ENCODE measurements at regions not wholly inside any gene's neighbourhood (a gene's known extent, or its start where the extent isn't known, plus 50 kb on each side); places are given as distances from the start of the nearest gene placed in this dataset.
A peak's percentile ranks its signal among the peaks of the same experiment; 100 is the strongest.
"Not testable (repeated sequence)": the region's sequence is repeated elsewhere in the genome, so short reads cannot be mapped to it uniquely, and the experiment has no call there.

DNA sequence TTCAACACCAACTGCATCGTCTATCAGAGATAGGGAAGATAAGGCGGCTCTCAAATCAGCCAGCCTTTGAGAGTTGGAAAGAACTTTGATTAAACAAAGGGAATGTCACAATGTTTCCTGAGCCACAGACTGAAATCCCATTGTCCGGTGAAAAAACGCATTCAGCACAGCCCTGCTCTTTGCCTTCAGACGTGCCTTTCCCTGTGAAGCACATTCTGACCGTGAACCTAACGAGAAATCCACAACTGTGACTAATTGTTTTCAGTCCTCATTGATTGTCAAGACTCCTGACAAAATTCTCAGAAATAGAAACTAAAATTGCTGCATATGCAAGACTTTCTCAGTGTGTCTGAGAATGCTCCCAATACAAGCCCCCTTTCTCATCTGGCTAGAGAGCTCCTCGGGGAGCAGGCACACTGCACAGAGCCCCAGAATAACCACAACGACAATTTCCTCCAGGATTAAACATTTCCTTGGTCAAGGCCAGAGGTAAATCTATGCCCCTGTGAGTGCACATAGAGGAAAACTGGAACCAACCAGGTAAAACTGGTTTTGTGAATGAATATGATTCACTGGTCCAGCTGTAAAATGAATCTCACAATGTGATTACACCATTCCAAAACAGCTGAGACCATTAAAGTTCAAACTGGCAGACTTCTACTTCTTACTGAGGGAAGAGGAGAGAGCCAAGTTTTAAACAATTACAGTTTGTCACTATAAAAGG lies 561.9 kb upstream of the ID2 start:
- DNase-seq (ENCODE audit: low spot score), result peak; percentile 73
- peak; percentile 70 for ATAC-seq

DNA sequence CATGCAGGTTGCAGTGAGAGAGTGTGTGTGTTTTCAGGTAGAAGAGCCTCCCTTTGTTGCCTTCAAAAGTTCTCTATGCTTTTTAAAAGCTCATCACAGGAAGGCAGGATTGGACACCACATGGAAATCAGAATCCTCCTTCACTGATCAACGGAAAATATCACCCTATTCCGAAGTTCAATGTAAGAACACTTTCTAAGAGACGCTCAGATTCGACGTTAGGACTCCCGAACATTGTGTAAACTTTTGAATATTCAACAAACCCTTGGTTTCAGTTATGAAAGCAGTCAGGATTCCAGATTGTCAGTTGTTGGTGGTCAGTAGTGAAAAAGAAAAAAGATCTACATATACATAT lies 561.4 kb upstream of the ID2 start:
- peak; percentile 21 for ATAC-seq
- no peak for DNase-seq (ENCODE audit: low spot score)

DNA sequence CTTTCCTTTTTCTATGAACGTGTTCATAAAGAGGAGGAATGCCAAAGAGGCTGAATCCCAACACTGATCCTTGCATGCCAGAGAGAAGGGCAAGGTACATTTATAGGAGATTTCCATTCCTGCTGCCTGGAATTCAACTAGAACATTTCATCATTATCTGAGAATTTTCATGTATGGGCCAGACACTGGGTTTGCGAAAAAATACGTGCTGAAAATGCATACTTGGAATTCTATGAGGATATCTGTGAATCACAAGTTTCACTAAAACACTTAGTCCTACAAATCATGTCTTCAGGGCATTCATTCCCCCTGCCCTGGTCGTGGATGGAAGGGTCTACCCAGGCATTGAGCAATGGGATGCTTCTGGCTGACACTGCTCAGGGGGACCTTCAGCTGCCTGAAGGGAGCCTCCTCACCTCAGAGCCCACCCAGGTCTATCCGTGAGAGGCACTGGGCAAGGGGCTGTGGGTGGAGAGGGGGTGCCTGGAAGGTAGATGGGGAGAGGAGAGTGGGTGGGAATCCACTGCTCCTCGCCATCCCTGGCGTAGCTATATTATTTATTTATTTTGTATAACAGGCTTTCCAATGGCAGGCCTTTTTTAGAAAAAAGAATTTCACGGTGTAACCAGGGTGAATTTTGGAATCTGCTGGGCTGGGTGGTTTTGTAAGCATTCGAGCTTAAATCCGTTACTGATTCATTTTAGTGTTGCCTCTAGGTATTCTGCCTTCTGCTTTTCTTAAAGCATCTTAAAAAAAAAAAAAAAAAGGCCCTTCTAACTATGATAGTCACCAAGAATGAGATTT lies 560.6 kb upstream of the ID2 start:
- ATAC-seq (peak; percentile 10), DNase-seq (ENCODE audit: low spot score) (no peak)

DNA sequence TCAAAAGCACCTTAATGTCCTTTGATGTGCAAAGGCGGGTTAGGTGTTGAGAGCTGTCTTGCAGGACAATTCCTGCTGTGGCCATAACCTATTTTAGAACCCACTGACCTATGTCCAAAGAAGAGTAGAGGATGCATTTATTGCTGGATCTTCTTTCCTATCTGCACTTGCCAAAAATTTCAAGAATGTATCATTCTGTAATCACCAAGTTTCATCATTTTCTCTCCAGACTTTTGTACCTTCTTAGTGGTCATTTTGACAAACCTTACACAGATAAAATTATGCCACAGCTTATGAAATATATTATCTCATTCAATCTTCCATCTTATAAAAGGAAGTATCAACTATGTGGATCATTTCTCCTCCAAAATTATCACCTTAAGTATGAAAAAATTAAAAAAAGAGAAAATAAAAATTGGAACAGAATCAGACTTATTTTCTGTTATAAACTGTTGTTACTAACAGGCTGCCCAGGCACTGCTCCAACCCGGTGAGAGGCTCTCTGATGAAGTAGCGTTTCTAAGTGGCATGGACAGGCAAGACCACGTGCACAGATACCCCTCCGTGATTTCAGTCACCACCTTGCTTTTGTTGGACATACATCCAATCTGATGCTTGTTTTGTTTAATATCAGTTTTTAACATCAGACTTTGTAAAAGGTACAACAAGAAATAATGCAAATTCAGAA lies 559.9 kb upstream of the ID2 start:
- ATAC-seq (no peak), DNase-seq (ENCODE audit: low spot score) (no peak)

DNA sequence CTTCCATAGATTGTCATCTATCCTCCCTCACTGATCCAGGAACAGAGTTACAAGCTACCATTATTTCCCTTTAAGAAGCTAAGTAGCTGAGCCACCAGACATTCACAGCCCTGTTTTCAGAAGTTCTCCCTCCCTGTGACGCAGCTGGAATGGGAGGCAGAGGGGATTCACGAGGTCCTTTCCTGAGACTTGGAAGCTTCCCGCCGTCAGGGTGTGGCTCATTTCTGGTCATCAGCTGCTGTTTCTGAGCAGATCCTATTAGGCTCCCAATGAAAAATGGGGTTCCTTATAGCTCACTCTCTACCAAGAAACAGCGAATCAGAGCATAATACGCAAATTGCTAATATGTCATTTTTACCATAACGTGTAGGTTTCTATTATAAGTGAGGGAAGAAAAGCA lies 559.3 kb upstream of the ID2 start:
- DNase-seq (ENCODE audit: low spot score), result no peak
- no peak for ATAC-seq

DNA sequence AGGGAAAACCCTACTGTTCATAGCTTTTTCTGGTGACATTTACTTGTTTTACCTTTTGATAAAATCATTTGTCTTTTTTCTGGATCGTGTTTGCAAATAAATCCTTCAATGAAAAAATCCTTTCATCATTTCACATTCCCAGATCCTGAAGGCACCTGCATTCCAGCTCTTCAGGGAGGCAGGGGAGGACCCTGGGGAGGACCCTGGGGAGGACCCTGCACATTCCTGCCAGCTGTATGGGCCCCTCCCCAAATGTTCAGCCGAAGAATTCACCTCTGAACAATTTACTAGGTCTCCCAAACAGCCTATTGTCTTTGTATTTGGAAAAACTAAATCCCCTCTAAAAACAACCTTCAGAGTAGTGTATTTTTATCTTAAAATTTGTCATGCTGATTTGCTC lies 558.4 kb upstream of the ID2 start:
- ATAC-seq (no peak), DNase-seq (ENCODE audit: low spot score) (no peak)

DNA sequence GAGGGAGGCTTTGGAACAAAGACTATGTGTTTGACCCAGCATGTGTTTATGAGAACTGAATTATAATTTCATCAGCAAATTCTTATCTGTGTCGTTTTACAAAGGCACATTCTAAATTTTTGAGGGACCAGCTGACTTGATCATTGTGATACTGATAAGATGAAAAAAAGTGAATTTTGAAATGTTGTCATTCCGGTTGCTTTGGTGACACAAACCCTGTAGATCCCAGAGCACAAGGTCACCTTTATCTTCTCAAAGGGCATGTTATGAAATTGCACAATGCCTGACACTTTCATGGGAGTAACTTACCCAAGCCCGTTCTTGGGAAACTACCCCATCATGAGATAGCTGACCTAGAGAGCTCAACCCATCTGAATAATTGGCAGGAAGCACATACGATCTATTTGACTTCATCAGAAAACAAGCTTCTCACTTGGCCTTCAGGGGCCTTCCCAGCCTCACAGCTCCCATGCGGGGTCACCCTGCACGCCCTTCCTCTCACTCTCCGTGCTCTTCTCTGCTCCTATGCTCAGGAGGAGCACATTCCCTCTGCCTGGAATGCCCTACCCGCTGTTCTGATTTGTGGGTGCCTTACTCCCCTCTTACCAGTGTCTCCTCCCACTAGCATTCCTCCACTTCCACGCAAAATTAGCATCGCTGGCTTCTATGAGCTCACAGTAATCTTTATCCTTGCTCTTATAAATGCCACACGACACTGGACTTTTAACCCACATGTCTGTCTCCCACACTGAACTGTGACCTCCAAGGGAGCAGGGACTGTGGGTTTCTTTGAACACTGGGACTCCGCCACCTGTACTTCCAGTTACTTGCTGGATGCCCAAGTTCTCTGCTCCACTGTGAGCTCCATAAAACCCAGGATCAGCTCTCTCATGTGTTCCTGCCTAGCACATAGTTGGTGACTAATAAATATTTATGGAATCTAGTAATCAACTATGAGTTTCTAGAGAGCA lies 555.8 kb upstream of the ID2 start:
- DNase-seq (ENCODE audit: low spot score), result peak; percentile 80
- ATAC-seq, result peak; percentile 87

DNA sequence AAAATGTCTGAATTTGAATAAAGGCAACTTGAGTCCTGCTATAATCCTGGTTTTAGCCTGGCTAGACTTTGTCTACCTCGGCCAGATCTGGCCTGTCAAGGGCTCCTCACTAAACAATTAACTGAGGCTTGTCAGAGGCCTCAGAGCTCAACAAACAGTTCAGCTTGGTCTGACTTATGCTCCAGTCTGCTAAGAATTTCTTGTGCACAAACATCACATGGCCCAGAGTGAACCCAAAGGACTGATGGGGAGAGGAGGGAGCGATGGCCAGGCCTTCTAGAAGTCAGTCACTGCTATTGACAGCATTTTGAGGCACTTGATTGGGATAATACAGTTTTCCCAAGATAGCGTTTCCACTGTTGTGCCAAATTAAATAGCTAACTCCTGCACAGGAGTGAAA lies 555.1 kb upstream of the ID2 start:
- DNase-seq (ENCODE audit: low spot score), result no peak
- ATAC-seq, result peak; percentile 25

DNA sequence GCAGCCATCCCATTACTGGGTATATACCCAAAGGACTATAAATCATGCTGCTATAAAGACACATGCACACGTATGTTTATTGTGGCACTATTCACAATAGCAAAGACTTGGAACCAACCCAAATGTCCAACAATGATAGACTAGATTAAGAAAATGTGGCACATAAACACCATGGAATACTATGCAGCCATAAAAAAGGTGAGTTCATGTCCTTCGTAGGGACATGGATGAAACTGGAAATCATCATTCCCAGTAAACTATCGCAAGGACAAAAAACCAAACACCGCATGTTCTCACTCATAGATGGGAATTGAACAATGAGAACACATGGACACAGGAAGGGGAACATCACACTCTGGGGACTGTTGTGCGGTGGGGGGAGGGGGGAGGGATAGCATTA lies 550.4 kb upstream of the ID2 start:
- not testable (repeated sequence) for DNase-seq (ENCODE audit: low spot score); ATAC-seq

DNA sequence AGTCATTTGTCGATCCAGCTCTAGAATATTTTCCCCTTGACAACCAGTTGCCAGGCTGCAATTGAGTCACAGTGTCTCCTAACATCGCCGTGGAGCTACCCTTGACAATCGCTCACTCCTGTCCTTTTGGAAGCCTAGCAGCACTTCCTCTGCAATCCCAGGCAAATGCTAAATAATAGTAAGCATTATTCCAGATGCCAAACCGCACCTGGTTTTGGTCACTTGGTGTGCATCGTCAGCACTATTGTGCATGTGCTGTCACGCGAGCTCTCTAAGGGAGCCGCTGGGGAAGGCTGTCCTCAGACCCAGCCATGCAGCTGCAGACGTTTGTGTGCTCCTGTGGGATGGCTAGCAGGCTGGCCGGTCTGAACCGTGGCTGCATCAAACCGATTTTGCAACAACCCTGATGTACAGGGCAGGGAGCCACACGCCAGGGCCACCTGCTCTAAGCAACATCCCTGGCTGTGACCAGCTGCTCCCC lies 549.5 kb upstream of the ID2 start:
- peak; percentile 75 for DNase-seq (ENCODE audit: low spot score)
- ATAC-seq, result peak; percentile 98

DNA sequence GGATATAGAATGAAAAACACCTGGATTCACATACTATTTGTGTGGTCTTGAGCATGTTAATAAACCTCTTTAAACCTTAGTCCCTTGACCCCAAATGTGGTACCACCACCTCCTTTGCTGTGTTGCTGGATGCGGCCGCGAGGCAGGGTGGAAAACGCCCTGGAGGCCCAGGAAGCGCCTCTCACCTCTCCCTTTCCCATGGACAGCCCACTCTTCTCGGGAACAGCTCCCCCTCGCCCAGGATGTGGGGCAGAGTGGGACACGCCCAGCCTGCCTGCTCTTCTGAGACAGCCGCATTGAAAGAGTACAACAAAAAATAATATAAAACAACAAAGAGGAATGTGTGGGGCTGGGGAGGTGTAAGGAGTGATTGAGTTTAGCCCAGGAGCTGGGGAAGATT lies 549.0 kb upstream of the ID2 start:
- ATAC-seq (no peak), DNase-seq (ENCODE audit: low spot score) (no peak)

DNA sequence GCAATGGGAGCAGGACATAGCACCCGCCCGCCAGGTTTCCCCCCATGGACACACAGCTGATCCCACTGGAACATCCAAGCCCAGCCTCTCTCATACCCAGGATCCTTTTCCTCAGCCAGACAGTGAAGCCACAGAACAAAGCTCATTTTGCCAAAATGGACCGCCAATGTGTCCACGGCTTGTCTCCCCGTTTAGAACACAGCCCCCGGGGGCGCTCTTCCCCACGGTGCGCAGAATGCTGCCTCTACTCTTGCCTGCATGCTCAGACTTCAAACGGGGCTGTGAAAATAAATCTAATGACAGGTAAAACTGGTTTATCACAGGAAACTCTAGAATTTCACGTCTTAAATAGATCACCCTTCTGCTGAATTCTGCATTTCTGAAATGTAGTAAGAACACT lies 548.5 kb upstream of the ID2 start:
- ATAC-seq (no peak), DNase-seq (ENCODE audit: low spot score) (no peak)

DNA sequence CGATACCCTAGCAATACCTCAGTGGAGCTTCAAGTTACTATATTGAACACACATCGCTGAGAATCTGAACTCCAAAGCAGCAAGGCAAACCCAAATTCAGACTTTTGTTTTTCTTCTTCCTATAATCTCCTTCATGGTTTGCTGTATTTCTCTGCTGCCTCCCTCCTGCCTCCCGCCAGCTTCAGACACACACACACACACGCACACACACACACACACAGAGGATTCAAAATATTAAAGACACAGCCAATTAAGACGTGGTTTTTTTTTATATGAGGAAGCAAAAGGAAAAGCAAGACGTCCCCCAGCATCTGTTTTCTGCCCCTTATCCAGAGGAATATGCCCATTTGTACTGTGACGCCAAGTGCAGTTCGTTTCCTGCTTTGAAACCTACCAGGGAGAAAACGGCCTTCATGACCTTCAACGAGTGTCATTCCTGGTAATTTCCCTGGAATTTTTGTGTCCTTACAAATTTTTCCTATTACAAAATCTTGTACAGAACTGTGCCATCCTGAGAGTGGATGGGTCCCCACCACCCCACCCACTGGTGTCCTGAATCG lies 547.9 kb upstream of the ID2 start:
- ATAC-seq (no peak), DNase-seq (ENCODE audit: low spot score) (no peak)

DNA sequence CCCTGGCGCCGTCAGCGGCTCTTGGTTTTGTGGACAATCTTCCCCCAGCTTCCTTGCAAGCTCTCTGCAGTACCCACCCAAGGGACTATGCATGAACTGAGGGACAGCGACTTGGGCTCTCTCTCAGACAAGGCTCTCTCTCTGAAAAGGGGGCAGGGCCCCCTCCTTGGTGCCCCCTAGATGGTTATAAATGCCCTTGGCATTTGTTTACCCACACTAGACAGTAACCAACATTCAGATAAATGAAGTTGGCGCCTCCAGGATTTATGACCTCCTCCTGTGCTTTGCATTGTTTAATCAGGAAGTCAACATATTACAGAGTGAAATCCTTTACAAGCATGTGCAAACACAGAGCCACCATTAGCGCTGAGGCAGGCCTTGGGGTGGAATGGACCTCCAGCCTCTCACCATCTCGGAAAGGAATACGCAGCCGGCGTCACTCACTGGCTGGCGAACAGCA lies 547.4 kb upstream of the ID2 start:
- no peak for ATAC-seq
- no peak for DNase-seq (ENCODE audit: low spot score)

DNA sequence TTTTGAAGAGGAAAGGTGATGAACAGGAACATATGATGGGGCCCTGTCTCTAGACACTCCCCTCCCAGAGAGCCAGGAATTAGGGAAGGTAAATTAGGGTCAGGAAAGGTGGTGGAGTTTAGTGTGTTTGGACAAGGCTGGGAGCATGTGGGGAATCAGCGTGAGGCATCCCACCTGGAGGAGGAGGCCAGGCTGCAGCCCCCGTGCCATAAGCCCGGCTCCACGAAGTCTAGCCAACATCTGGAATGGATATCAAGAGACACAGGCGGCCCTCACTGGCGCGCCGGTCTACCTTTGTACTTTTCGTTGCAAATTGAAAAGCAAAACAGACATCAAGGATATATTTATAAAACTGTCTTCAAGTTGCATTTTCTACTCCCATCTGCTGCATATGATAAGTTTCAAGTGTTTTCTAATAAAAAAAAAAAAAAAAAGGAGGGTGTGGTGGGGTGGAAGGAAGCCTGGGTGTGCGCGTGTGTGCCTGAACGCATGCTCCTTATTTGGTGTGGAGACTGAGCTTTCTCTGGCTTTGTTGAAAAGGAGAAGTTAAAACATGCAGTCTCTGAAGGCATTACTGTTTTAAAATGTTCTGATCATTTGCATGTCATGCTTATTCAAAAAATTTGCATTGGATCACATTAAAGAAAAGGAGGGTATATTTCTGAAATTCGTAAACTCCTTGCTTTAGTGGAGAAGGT lies 546.7 kb upstream of the ID2 start:
- peak; percentile 33 for DNase-seq (ENCODE audit: low spot score)
- no peak for ATAC-seq

DNA sequence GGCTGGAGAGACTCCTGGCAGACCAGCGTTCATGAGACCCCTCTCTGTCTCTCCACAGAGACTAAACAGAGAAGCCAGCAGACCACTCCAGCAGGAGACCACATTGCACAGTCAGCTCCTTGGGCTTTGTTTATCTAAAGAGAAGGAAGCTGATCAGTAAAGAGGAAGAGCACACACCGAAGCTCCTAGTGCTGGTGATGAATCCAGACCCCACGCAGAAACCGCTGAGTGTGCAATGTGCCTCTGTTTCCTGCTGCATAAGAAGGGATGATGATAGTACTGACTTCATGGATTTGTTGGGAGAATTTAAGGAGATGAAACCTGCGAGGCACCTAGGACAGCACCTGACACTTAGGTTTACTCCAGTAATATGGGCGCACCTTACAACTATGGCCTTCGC lies 544.1 kb upstream of the ID2 start:
- ATAC-seq (no peak), DNase-seq (ENCODE audit: low spot score) (no peak)

DNA sequence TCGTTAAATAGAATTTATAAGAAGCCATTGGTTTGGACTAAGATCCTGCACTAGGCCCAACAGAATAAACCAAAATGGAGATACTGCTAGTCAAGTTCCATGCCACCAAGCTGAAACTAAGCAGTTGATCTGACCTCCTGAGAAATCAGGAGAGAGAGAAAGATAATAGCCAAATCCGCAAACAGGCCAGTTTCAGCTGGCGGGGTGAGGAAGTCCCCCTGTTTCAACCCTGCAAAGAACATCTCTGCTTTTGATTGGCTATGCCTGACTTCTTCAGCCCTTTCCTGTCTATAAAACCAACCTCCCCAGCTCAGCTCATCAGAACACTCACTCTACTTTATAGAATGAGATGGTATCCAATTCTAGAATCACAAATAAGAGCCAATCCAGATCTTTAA lies 543.3 kb upstream of the ID2 start:
- ATAC-seq, result peak; percentile 10
- no peak for DNase-seq (ENCODE audit: low spot score)

DNA sequence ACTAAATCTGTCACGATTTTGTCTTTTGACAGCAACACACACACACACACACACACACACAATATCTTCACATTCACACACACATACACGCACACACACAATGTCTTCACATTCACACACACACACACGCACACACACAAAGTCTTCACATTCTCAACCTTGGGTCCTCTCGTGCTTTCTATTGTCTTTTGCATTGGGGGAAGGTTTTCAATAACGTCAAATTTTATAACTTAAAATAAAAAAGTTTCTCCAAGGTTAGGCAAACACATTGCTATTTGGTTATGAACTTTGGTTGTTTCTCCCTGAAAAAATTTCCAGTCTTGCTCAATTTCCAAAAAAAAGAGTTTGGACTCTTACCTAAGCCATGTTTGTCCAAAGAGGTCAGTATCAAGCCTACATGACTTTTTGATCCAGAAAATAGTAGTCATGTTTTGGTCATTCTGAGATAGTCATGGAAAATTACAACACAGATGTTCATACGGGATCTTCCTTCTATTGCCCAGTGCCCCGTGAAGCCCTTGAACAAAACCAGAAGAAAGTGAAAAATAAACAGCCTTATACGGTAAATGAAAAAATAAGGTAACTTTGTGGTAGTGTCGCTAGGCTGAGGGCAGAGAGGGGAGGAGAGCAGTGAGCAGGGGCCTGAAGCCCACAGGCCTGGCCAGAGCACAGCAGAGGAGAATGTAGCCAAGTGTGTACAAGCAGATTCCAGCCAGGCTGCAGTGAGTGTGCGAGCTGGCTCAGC lies 542.8 kb upstream of the ID2 start:
- ATAC-seq (peak; percentile 80), DNase-seq (ENCODE audit: low spot score) (peak; percentile 71)

DNA sequence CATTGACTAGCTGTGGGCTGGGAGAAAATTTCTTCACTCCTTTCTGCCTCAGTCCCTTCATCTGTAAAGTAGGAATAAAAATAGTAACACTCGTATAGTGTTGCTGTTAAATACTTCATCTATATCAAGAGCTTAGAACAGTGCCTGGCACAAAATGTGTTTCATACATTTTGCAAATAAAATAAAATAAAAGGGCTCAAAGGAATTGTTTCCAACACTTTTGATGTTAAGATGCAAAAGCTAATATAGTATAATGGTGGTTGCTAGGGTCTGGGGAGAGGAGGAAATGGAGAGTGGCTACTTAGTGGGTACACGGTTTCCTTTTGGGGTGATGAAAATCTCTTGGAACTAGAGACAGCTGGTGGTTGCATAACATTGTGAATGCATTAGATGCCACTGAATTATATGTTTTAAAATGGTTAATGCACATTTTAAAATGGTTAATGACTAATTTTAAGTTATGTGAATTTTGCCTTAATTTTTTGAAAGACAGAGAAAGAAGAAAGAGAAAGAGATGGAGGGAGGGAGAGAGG lies 542.1 kb upstream of the ID2 start:
- DNase-seq (ENCODE audit: low spot score) (no peak), ATAC-seq (no peak)
